Hepatocyte (in vitro differentiated cells): ENCODE measurements at regions not wholly inside any gene's neighbourhood (a gene's known extent, or its start where the extent isn't known, plus 50 kb on each side); places are given as distances from the start of the nearest gene placed in this dataset.

Experiments used
- EZH2 ChIP-seq: fragments of 200-600 bp; sonication (generic); IDR thresholded peaks from 2 replicates; pipeline ENCODE4 v1.6.1; 2016; ENCODE audit warnings: antibody characterized with exemption, mild to moderate bottlenecking, borderline replicate concordance
- TF ChIP-seq, protein P1 (sequence below): fragments of 200-600 bp; sonication (generic); IDR thresholded peaks from 2 replicates; pipeline ENCODE4 v1.5.1; 2016; ENCODE audit warnings: antibody characterized with exemption, mild to moderate bottlenecking; ENCODE audit not compliant: poor library complexity

DNA sequence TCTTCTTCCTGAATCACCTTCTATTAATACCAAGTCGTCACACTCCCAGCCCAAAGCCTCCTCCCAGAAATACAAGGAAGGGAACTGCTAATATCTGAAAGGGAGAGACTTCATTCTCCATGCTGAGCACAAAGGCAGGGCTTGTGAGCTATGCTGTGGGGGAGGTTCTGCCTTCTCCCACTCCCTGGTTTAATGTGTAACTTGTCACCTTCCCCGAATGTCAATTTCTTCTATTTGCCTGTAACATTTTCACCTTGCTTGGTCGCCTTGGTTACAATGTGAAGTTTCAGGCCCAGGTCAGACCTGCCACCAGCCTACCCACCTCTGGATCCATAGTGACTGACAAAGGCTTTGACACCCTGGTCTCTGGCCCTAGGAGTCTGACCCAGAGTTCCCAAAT is 82.0 kb upstream of the ESRRB start:
- TF ChIP-seq, protein P1, sequence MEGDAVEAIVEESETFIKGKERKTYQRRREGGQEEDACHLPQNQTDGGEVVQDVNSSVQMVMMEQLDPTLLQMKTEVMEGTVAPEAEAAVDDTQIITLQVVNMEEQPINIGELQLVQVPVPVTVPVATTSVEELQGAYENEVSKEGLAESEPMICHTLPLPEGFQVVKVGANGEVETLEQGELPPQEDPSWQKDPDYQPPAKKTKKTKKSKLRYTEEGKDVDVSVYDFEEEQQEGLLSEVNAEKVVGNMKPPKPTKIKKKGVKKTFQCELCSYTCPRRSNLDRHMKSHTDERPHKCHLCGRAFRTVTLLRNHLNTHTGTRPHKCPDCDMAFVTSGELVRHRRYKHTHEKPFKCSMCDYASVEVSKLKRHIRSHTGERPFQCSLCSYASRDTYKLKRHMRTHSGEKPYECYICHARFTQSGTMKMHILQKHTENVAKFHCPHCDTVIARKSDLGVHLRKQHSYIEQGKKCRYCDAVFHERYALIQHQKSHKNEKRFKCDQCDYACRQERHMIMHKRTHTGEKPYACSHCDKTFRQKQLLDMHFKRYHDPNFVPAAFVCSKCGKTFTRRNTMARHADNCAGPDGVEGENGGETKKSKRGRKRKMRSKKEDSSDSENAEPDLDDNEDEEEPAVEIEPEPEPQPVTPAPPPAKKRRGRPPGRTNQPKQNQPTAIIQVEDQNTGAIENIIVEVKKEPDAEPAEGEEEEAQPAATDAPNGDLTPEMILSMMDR: no peak
- no peak for TF ChIP-seq EZH2
